Stimulated activated CD4-positive, alpha-beta T cell treated with anti-CD3 and anti-CD28 coated beads, TNF-alpha, amount 100 ng/mL, for 1 hour (primary cell): ENCODE measurements at regions not wholly inside any gene's neighbourhood (a gene's known extent, or its start where the extent isn't known, plus 50 kb on each side); places are given as distances from the start of the nearest gene placed in this dataset.
"Not testable (repeated sequence)": the region's sequence is repeated elsewhere in the genome, so short reads cannot be mapped to it uniquely, and the experiment has no call there.

Experiments used
- DNase-seq, 3 donors: peaks; one replicate each; pipeline ENCODE4 v3.0.0-alpha.2; 2020; ENCODE audit warnings: low read depth in 3 of 3, low spot score in 1 of 3

DNA sequence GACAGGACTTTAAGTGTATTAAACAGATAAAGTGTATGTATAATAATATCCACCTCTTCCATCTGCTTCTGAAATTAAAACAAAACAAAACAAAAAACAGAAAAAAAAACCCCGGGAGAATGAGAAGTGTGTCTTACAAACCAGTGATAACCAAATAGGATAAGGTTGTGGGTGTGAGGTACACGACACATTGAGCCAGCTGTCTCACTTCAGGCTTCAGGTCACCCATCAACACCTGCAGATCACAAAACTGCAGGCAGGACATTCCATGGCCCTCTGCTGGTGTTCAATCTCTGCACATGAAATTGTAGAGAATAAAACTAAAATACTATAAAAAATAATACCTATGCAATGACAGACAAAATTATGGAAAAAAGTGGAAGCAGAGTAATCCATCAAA lies 339.9 kb downstream of the SFMBT2 start:
- no peak for DNase-seq

GRCh38 chr10:7069706-7070105 lies 341.1 kb downstream of the SFMBT2 start:
- DNase-seq, result no peak

DNA sequence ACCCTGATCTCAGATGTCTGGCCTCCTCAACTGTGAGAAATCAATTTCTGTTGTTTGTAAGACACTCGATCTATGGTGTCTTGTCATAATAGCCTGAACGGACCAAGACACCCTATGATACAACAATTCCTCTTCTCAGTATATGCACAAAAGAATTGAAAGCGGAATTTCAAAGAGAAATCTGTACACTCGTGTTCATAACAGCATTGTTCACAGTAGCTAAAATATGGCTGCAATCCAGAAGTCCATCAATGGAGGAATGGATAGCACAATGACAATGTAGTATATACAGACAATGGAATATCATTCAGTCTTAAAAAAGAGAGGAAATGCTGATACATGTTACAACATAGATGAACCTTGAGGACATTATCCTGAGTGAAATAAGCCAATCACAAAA lies 354.6 kb downstream of the SFMBT2 start:
- no peak for DNase-seq

DNA sequence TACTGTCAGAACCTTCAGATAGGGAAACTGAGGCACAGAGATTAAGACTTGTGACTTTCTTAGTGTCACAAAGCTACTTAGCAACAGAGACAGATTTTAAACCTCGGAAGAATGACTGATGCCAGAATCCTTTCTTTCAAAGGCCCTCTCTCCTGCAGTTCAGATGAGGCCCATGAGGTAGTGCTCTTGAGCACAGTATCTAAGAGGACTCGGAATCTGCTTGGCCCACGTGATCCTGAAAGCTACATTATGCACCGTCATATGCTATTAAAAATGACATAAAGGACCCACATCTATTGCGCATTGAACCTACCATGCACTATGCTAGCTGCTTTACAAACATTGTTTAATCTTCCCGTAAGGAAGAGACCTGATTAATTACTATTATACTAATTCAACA lies 355.9 kb downstream of the SFMBT2 start:
- no peak for DNase-seq

DNA sequence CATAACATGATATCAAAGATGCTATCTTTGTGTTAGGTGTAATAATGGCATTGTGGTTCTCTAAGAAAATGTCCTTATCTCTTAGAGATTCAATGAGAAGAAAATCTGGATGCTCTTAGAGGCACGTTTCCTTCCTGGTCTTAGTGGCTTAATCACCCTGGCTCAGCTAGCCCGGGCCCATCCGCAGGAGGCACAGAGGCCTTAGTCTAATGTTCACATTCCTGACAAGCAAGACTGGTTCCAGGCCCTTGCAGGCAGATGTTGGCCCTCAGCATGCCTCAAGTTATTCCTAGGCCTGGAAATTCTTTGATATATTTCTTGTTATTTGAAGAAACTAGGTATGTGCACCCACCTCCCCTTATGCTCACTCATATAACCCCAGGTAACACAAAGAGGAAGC lies 357.6 kb downstream of the SFMBT2 start:
- DNase-seq, result no peak

GRCh38 chr10:7050024-7050423 lies 360.8 kb downstream of the SFMBT2 start:
- DNase-seq, result not testable (repeated sequence)

DNA sequence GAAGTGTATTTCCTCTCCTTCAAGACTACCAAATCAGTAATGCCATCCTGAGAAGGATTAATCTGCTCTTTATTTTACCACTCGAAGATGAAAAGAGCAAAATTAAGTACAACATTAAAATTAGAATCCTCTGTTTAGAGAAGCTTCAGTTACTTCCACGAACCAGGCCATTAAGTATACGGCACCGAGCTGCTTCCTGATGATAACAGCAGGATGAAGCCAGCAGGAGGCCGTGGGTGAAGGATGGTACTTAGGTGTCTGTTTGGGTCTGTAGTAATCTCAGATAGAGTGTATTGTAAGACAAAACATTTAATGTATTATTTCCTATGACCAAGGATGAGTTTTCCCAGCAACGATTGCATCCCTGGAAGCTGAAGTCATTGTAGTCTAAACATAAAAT lies 362.8 kb downstream of the SFMBT2 start:
- no peak for DNase-seq

GRCh38 chr10:7046615-7047014 lies 364.2 kb downstream of the SFMBT2 start:
- DNase-seq, result no peak

DNA sequence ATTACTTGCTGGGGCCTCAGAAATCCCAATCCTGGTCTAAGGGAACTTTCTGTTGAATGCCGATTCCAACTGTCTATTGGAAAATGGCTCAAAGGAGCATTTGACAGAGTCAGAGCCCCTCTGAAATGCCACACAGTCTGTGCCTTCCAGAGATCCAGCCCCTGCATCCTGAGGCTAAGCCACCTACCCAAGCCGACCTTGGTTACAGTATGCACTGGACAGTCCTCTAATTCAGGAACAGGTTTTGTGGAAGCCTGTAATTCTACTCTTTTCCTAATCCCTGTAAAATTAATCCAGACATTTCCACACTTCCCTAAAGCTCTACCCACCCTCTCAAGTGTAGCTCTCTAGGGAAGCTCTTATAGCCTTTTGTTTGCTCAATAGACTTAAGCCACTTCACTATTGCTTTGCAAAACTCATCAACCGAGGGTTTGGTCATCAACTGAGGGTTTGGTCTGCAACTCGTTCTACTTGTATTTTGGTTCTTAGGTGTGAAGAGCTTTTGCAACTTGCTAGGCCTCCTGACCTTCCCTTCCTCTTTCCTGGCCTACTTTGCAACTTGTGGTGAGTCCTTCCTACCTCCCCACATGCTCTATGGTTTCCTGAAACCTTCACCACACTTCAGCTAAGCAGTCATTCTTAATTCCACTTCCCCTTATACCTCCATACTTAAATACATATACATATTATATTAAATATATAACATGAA lies 364.8 kb downstream of the SFMBT2 start:
- no peak for DNase-seq

DNA sequence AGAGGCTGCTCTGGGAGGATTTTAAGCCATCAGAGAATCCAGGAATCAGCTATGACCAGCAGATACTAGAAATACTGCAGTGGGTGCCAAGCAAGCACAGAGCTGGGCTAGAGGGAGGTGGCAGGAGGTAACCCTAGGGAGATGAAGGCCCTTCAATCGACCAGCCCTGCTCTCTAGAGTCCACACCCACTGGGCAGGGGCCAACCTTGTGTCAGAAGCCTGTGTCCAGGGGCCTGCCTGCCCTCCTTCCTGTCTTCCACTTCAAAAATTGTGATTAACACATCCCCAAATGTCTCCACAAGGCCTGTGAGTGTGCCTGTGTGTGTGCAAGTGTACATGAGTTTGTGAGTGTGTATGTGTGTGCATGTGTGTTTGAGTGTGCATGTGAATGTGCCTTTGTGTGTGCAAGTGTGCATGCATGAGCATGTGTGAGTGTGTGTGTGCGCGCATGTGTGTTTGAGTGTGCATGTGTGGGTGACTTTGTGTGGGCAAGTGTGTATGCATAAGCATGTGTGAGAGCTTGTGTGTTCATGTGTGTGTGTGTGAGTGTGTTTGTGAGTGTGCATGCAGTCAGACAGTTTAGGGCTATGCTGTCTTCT lies 367.7 kb downstream of the SFMBT2 start:
- DNase-seq, result no peak

GRCh38 chr10:7042419-7043054 lies 368.3 kb downstream of the SFMBT2 start:
- DNase-seq, result no peak

GRCh38 chr10:7042000-7042399 lies 368.8 kb downstream of the SFMBT2 start:
- DNase-seq, result no peak

GRCh38 chr10:7040681-7041080 lies 370.2 kb downstream of the SFMBT2 start:
- DNase-seq, result no peak

GRCh38 chr10:7039859-7040258 lies 371.0 kb downstream of the SFMBT2 start:
- DNase-seq, result no peak

DNA sequence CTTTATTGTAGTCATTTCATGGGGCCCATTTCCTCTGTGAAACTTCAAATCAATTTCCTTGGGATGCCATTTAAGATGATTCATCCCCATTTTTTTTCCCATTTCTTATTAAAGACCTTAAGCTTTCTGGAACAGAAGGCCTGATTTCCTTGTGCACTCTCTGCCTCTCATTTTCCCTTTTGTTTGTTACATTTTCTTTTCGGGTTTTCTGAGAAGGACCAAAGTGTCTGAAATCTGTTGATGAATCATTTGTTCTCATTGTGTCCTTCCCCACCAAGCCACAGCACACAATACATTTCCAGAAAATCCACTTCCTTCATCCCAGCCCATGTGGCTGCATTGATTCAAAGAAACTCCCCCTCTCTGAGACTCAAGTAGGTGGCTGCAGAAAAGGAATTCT lies 372.4 kb downstream of the SFMBT2 start:
- DNase-seq, result no peak

GRCh38 chr10:7037434-7037833 lies 373.4 kb downstream of the SFMBT2 start:
- not testable (repeated sequence) for DNase-seq

- DNase-seq, result no peak
Measured at GRCh38 chr10:7036951-7037350, 373.9 kb downstream of the SFMBT2 start.

GRCh38 chr10:7035126-7035761 lies 375.6 kb downstream of the SFMBT2 start:
- no peak for DNase-seq

- DNase-seq, result no peak
Measured at GRCh38 chr10:7033031-7033430, 377.8 kb downstream of the SFMBT2 start.

GRCh38 chr10:7030134-7030855 lies 380.5 kb downstream of the SFMBT2 start:
- no peak for DNase-seq

GRCh38 chr10:7029672-7030071 lies 381.2 kb downstream of the SFMBT2 start:
- DNase-seq, result no peak

DNA sequence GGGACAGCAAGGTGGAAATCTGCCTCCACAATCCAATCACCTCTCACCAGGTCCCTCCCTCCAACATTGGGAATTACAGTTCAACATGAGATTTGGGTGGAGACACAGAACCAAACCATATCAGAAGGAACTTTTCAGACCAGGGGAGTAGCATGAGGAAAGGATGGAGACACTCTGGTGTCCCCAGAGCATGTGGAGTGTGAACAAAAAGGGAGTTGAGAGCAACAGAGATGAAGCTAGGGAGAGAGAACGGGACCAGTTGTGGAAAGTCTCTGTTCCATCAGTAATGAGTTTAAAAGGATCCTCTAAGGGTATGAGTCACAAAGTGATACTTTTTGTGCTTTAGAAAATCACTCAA lies 382.0 kb downstream of the SFMBT2 start:
- DNase-seq, result no peak
